ENCODE measurements at regions not wholly inside any gene's neighbourhood (a gene's known extent, or its start where the extent isn't known, plus 50 kb on each side); places are given as distances from the start of the nearest gene placed in this dataset.

GRCh38 chr1:95572002-95572401, 338.0 kb downstream of the RWDD3 start (continued):
- TF ChIP-seq CEBPZ (IDR thresholded peaks at IDR 0.05; ENCODE audit: low read length) = no peak
- no peak for TF ChIP-seq ZNF367 (CRISPR knock-in tag; IDR thresholded peaks at IDR 0.05; ENCODE audit: borderline replicate concordance)
- no peak for TF ChIP-seq ZNF816 (CRISPR knock-in tag; IDR thresholded peaks at IDR 0.05; ENCODE audit: borderline replicate concordance)
- TF ChIP-seq KDM3A (CRISPR knock-in tag; IDR thresholded peaks at IDR 0.05; ENCODE audit: low read depth) = no peak

GRCh38 chr1:95572962-95573361, 339.0 kb downstream of the RWDD3 start:
- Histone ChIP-seq H3K4me1 (ENCODE audit: insufficient read depth, low read length) (no peaks in the 10 kb centered on the region), H3K36me3 (replicated peaks in 1 of 2; ENCODE audit: control insufficient read depth in 1 of 2, insufficient read depth in 2 of 2, low read length in 2 of 2) (no peaks in the 10 kb centered on the region), H3K27me3 (ENCODE audit: control insufficient read depth in 1 of 2, insufficient read depth in 2 of 2, low read length in 2 of 2) (no peaks in the 10 kb centered on the region; a peak in 1 of 5 replicates), H3K79me2 (ENCODE audit: insufficient read depth, low read length) (no peaks in the 10 kb centered on the region), H3K9ac (ENCODE audit: insufficient read depth, low read depth, low read length) (no peak overlapping the region), H3K9me3 (ENCODE audit: low read length) (no peaks in the 10 kb centered on the region), H3K4me3 (replicated peaks in 1 of 3; ENCODE audit: insufficient read depth in 1 of 3, low read depth in 2 of 3, low read length in 3 of 3) (no peak overlapping the region), H3K4me2 (ENCODE audit: low read depth, low read length) (no peak overlapping the region), H4K20me1 (ENCODE audit: insufficient read depth, low read length) (no peaks in the 10 kb centered on the region), H3K27ac (ENCODE audit: extremely low read length, insufficient read depth, low read length) (no peak overlapping the region), H2AFZ (ENCODE audit: low read length) (no peak overlapping the region)
- intact Hi-C loops (cut with micrococcal nuclease; ENCODE audit: unreplicated experiment) (no loop called here), in situ Hi-C loops (cut with HindIII; ENCODE audit: extremely low pct_ligation_motif_present, low pct_unique_long_range_greater_than_20kb) (no loop called here)
- WGBS (ENCODE audit: low lambda C conversion rate) = 0% methylated on average over 3 of the region's 3 CpGs
- DNase-seq (ENCODE audit: low spot score) (no peak), FAIRE-seq (no peak), ATAC-seq (no peak)
- ChIA-PET POLR2A (no interaction called here), CTCF (ENCODE audit: low intra/inter-chr PET ratio, low total read pairs) (no interaction called here)
- BruUV-seq (replicated peaks) = no TSS peak
- TF ChIP-seq SMARCE1 (IDR thresholded peaks at IDR 0.05; ENCODE audit: borderline replicate concordance) (no peak), EP300 (IDR thresholded peaks at IDR 0.05; ENCODE audit: low read depth in 2 of 2, low read length in 2 of 2) (no peak), EP300 (CRISPR knock-in tag; IDR thresholded peaks at IDR 0.05; ENCODE audit: borderline replicate concordance) (no peak), ZNF414 (CRISPR knock-in tag; IDR thresholded peaks at IDR 0.05) (no peak), SIX1 (CRISPR knock-in tag; IDR thresholded peaks at IDR 0.05; ENCODE audit: borderline replicate concordance) (no peak), ZNF235 (CRISPR knock-in tag; IDR thresholded peaks at IDR 0.05; ENCODE audit: borderline replicate concordance) (no peak), ZNF136 (CRISPR knock-in tag; IDR thresholded peaks at IDR 0.05; ENCODE audit: low read depth) (no peak), IKZF5 (CRISPR knock-in tag; IDR thresholded peaks at IDR 0.05) (no peak), ZNF703 (CRISPR knock-in tag; IDR thresholded peaks at IDR 0.05; ENCODE audit: borderline replicate concordance) (no peak), ZNF503 (CRISPR knock-in tag; IDR thresholded peaks at IDR 0.05) (no peak), TFDP2 (CRISPR knock-in tag; IDR thresholded peaks at IDR 0.05) (no peak)
